H1 (cell line): ENCODE measurements at regions not wholly inside any gene's neighbourhood (a gene's known extent, or its start where the extent isn't known, plus 50 kb on each side); places are given as distances from the start of the nearest gene placed in this dataset.

Source experiments
- HDAC2 ChIP-seq, 2 experiments: fragments of 300-600 bp in 1 of 2; sonication (generic) in 1 of 2; IDR thresholded peaks; 2 replicates each; pipeline ENCODE4 v1.6.1; 2011 to 2012; ENCODE audit warnings: low read depth in 2 of 2, low read length in 2 of 2, mild to moderate bottlenecking in 2 of 2, moderate library complexity in 2 of 2, borderline replicate concordance in 1 of 2, inconsistent platforms in 1 of 2
- RFX5 ChIP-seq: IDR thresholded peaks from 2 replicates; pipeline ENCODE4 v1.6.1; 2011; ENCODE audit warnings: low read depth, low read length, improper control_type of control experiment, borderline replicate concordance
- TF ChIP-seq, protein P1 (sequence below), 3 experiments: IDR thresholded peaks; 1 replicate in 2 of 3; 2 replicates in 1 of 3; pipeline versions ENCODE4 v1.5.1 to v1.6.1; 2011; ENCODE audit warnings: low read length in 3 of 3, mild to moderate bottlenecking in 3 of 3, inconsistent platforms in 2 of 3, low read depth in 1 of 3, moderate library complexity in 1 of 3; ENCODE audit not compliant: insufficient read depth in 1 of 3; ENCODE audit errors: control extremely low read depth in 1 of 3

DNA sequence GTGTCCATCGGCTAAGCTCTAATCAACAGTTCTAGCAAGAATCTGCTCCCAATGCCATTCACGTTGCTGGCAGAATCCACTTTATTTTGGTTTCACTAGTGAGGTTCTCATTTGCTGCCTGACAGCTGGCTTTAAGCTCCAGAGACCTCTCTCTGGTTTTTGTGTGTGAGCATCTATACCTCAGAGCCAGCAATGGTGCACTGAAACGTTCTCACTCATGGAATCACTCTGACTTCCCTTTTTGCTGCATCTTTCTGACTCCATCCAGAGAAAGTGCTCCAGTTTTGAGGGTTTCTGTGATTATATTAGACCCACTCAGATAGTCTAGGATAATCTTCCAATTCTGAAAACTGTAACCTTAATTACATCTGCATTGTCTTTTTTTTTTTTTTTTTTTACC is 596.6 kb downstream of the RNF144A start (continued):
- TF ChIP-seq, protein P1, sequence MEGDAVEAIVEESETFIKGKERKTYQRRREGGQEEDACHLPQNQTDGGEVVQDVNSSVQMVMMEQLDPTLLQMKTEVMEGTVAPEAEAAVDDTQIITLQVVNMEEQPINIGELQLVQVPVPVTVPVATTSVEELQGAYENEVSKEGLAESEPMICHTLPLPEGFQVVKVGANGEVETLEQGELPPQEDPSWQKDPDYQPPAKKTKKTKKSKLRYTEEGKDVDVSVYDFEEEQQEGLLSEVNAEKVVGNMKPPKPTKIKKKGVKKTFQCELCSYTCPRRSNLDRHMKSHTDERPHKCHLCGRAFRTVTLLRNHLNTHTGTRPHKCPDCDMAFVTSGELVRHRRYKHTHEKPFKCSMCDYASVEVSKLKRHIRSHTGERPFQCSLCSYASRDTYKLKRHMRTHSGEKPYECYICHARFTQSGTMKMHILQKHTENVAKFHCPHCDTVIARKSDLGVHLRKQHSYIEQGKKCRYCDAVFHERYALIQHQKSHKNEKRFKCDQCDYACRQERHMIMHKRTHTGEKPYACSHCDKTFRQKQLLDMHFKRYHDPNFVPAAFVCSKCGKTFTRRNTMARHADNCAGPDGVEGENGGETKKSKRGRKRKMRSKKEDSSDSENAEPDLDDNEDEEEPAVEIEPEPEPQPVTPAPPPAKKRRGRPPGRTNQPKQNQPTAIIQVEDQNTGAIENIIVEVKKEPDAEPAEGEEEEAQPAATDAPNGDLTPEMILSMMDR (IDR thresholded peaks at IDR 0.05; ENCODE audit: control extremely low read depth in 1 of 3, insufficient read depth in 1 of 3, low read depth in 1 of 3, low read length in 3 of 3) = no peak
- TF ChIP-seq HDAC2 (IDR thresholded peaks at IDR 0.05; ENCODE audit: borderline replicate concordance in 1 of 2, low read depth in 2 of 2, low read length in 2 of 2) (no peak), RFX5 (no peak)
